Endothelial cell of umbilical vein (primary cell): ENCODE measurements at regions not wholly inside any gene's neighbourhood (a gene's known extent, or its start where the extent isn't known, plus 50 kb on each side); places are given as distances from the start of the nearest gene placed in this dataset.

Source experiments
- EZH2 ChIP-seq: IDR thresholded peaks from 2 replicates; pipeline ENCODE4 v1.6.1; 2012; ENCODE audit warnings: borderline replicate concordance, low read depth, mild to moderate bottlenecking, moderate library complexity, low read length, inconsistent platforms; ENCODE audit not compliant: severe bottlenecking
- FOS ChIP-seq: IDR thresholded peaks from 2 replicates; pipeline ENCODE4 v1.6.1; 2011; ENCODE audit warnings: mild to moderate bottlenecking, low read length, moderate library complexity, borderline replicate concordance; ENCODE audit not compliant: insufficient read depth
- POLR2A ChIP-seq: IDR thresholded peaks from 2 replicates; pipeline ENCODE4 v1.6.1; 2012; ENCODE audit warnings: low read depth, mild to moderate bottlenecking, control low read depth, low read length
- POLR2AphosphoS5 ChIP-seq: IDR thresholded peaks from 2 replicates; pipeline ENCODE4 v1.6.1; 2012; ENCODE audit warnings: low read depth, mild to moderate bottlenecking, control low read depth, low read length, moderate library complexity; ENCODE audit not compliant: insufficient read depth
- TF ChIP-seq, protein P1 (sequence below), 2 donors: IDR thresholded peaks; 1 replicate in 1 of 2; 2 replicates in 1 of 2; pipeline ENCODE4 v1.5.1; 2011; ENCODE audit warnings: low read length in 2 of 2, mild to moderate bottlenecking in 2 of 2, moderate library complexity in 2 of 2, control low read depth in 1 of 2, inconsistent platforms in 1 of 2, low read depth in 1 of 2; ENCODE audit not compliant: insufficient read depth in 1 of 2; ENCODE audit errors: extremely low read depth in 1 of 2

DNA sequence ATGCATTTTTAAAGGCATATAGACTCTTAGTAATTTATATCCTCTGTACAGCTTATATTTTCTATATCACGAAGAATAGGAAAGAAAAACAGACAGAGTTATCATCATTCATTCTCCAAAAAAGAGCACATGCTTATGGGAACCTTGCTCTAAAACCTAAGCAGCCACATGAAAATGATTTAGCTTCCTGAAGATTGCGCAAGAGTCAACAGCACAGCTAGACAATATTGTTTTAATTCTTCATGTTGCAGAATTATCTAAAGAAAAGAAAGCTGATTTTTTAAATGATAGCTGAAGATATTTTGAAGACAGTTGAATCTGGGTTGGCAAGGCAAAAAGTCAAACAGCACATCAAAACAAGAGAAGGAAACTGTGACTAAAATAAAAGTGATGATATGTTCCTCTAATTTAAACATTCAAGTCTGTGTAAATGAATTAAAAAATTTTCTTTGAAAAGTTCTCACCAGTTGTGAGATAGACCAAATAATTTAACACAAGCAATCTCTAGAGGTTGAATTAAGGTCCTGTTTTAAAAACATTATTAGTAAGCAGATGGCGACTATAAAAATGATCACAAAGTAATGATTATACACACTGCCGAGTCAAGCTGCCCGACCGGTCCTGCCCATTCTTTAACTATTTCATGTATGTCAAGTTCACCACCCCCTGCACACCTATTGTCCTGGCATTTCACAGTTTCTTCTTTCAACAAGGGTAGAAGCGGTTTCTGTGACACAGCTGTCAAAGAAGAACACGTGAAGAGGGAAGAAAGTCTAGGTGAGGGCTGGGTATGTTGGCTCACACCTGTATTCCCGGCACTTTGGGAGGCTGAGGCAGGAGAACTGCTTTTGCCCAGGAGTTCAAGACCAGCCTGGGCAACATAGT lies 74.2 kb upstream of the BHLHE40 start:
- TF ChIP-seq POLR2A, result no peak
- no peak for TF ChIP-seq POLR2AphosphoS5
- TF ChIP-seq, protein P1, sequence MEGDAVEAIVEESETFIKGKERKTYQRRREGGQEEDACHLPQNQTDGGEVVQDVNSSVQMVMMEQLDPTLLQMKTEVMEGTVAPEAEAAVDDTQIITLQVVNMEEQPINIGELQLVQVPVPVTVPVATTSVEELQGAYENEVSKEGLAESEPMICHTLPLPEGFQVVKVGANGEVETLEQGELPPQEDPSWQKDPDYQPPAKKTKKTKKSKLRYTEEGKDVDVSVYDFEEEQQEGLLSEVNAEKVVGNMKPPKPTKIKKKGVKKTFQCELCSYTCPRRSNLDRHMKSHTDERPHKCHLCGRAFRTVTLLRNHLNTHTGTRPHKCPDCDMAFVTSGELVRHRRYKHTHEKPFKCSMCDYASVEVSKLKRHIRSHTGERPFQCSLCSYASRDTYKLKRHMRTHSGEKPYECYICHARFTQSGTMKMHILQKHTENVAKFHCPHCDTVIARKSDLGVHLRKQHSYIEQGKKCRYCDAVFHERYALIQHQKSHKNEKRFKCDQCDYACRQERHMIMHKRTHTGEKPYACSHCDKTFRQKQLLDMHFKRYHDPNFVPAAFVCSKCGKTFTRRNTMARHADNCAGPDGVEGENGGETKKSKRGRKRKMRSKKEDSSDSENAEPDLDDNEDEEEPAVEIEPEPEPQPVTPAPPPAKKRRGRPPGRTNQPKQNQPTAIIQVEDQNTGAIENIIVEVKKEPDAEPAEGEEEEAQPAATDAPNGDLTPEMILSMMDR (IDR thresholded peaks at IDR 0.05; ENCODE audit: extremely low read depth in 1 of 2, insufficient read depth in 1 of 2, low read depth in 1 of 2, low read length in 2 of 2), result no peak
- TF ChIP-seq FOS, result no peak
- no peak for TF ChIP-seq EZH2
